ENCODE measurements at regions not wholly inside any gene's neighbourhood (a gene's known extent, or its start where the extent isn't known, plus 50 kb on each side); places are given as distances from the start of the nearest gene placed in this dataset.

DNA sequence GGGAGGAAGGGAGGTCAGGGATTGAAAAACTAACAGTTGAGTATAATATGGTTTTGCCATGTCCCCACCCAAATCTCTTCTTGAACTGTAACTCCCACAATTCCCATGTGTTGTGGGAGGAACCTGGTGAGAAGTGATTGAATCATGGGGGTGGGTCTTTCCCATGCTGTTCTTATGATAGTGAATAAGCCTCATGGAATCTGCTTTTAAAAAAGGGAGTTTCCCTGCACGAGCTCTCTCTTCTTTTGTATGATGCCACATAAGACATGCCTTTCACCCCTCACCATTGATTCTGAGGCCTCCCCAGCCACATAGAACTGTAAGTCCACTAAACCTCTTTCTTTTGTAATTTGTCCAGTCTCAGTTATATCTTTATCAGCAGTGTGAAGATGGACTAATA is 833.4 kb upstream of the MAP3K7 start:
- DNase-seq (ENCODE audit: low read depth, low spot score), result no peak

DNA sequence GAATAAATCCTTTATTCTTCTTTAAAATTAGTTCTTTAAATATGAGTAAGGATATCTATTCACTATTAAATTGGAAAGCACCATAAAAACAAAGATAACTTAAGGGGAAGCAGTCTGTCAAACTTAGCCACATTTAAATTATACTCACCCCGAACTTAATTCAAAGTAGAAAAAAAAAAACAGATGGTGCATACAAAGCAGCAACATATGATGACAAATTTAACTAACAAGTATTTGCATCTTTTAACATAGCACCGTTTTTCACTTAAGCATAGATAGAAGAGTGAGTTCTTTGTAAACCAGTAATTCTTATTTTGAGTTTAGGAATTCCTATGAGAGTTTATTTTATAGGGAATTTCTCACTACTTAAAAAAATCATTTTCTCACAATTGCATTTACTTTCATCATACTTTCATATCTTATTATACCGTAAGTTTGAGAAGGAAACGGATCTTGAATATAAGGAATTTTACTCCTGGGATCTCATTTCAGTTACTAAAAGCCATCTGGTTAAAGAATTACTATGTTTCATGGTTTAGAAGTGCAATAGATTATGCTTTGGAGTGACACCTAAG is 828.2 kb upstream of the MAP3K7 start:
- no peak for DNase-seq (ENCODE audit: low read depth, low spot score)

DNA sequence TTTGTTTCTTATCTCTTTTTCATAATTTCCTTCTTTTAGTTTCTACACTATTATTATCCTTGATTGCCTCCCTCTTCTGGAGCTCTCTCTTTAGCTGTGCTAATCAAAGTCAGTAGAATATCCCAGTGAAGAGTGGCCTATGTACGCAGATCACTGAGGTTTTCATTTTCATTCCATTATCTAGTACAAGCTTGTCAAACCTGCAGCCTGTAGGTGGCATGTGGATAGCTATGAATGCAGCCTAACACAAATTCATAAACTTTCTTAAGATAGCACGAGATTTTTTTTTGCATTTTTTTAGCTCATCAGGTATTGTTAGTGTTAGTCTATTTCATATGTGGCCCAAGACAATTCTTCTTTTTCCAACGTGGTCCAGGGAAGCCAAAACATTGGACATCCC is 825.7 kb upstream of the MAP3K7 start:
- no peak for DNase-seq (ENCODE audit: low read depth, low spot score)

DNA sequence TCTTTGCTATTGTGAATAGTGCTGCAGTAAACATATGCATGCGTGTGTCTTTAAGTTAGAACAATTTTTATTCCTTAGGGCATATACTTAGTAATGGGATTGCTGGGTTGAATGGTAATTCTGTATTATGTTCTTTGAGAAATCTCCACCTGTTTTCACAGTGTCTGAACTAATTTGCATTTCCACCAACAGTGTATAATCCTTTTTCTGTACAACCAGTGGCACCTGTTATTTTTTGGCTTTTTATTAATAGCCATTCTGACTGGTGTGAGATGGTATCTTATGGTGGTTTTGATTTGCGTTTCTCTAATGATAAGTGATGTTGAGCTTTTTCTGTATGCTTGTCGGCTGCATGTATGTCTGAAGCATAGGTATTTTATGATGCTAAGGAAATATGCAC is 820.8 kb upstream of the MAP3K7 start:
- no peak for DNase-seq (ENCODE audit: low read depth, low spot score)

DNA sequence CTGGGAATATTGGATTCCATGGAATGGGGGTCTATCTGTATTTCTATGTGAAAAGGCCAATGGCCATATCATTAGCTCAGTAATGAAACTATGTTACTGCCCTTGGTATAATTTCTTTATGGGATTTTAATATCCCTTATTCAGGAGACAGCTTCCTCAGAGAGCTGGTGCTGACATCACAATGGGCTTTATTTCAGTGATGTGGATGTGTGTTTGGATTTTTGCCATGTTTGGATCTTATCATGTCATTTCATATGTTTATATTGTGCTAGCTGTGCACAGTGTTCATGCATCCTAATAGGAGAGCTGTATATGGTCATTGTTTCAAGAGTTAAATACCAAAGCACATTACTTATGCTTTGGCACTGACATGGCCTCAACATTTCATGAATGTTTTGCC is 806.1 kb upstream of the MAP3K7 start:
- DNase-seq (ENCODE audit: low read depth, low spot score), result no peak

DNA sequence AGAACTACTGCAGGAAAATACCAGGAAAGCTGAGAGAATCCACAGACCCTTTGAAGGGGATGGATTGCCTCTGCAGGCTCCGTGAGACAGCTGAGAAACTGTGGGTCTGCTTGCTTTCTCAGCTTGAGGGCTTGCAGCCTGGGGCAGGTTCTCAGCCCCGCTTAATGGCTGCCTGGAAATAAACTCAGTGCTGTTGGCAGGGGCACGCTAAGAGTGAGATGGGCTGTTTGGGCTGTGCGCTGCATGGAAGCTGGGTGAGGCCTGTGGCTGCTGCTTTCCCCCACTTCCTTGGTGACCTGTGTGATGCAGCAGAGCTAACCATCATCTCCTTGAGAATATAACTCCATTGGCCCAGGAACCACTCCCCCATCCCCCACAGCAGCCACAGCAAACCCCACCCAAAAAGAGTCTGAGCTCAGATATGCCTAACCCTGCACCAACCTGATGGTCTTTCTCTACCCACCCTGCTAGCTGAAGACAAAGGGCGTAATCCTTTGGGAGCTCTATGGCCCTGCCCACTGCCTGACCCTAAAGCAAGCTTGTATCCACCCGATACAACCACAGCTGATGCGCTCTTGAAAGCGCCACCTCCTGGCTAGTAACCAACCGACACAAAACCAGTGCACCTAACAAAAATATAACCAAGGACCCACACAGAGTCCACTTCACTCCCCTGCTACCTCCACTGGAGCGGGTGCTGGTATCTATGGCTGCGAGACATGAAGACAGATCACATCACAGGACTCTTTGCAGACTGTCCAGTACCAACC is 800.6 kb upstream of the MAP3K7 start:
- DNase-seq (ENCODE audit: low read depth, low spot score), result no peak

DNA sequence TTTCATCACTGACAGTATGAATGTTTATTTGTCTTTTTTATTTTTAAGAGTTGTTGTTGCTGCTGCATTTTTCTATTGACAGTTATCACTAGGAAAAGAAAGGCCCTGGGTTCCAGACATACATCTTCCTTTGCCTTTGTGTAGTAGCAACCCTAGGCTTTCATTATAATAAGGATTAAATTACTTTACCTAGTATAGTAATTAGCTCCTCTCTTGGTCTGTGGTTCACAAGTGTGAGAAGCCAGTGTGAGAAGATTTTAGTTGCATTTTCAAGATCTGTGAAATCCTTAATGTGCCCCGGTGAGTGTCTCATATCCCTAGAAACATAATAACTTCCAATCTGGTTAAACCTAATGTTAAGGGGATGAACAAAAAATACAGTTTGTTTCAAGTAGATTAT is 799.3 kb upstream of the MAP3K7 start:
- DNase-seq (ENCODE audit: low read depth, low spot score), result no peak

DNA sequence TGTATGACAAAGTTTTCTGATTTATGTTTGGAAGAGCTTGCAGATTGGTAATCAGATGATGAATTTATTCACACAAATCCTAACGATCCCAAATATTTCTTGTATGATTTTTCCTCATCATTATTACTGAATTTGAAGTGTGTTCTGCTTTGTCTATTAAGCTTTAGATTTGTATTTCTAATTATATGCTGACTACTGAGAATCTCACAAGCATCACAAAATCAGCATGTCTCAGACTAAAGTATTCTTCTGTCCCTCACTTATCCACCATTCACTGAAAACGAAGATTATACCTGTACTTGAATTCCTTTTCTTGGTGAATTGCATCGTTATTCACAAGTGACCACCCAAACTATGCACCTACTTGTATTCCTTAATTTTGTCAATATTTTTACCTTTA is 796.3 kb upstream of the MAP3K7 start:
- no peak for DNase-seq (ENCODE audit: low read depth, low spot score)

DNA sequence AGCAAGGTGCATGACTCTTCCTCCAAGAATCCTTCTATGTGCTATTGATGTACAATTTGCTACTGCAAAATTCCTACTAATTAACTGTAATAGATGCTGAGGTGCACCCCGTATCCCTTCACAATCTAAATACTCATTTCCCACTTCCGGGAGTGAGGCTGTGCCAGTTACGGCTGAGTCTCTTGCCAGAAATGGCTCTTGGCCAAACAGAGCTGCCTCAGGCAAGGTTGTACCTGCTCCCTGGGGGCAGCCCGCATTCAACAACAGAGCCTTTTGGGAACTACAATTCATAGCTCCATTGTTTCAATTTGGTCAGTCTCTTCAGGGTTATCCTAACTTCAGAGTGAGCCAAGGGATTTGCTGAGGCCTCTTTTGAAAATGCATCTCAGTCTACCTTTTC is 789.8 kb upstream of the MAP3K7 start:
- DNase-seq (ENCODE audit: low read depth, low spot score), result peak; percentile 52

DNA sequence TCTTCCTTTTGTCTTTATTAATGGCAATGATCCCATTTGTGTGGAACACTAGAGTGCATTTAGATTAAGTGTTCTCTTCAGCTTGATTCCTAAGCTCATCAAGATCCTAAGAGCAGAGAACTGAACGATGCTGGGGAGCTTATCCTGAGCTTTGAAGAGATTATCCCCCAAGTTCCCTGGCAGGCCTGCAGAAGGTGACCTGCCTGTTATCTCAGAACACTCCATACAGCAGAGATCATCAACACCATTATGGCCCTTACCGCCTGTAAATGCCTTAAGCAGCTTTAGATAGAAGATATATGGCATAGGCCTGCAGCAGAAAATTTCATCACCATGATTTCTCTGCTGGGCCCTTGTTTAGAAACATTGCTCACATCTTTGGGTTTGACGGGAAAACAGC is 779.9 kb upstream of the MAP3K7 start:
- no peak for DNase-seq (ENCODE audit: low read depth, low spot score)

DNA sequence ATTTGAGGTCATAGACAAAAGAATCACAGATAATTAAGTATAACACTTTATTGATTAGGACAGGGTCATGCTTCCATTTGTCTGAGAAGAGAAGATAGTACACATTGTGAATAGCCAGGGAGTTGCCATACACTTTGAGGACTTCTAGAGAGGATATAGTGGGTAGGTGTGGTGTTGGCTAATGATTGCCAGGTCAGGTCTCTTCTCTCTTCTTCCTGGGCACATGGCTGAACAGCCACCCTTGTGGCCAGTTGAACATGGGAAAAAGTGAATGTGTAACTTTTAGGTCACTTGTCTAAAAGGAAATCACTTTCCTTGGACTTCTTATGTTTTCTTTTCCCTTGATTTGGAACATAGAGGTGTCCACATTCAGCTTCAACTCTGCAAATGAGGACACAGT is 772.1 kb upstream of the MAP3K7 start:
- no peak for DNase-seq (ENCODE audit: low read depth, low spot score)

DNA sequence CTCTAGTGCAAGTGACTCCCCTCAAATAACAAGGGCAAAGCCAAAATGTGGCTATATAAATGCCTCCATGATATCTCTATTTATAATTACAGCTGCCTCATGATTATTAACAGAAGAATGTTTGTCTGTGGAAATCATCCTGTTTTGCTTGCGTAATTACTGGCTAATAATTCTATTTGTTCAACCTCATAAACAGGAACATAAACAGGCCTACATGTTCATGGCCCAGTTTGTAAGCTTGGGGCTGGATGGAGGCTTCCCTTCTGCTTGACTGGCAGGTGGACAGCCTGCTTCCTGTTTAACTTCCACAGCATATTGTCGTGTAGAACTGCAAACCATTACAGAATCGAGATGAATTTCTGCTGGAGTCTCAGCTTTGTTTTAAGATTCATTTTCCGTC is 766.0 kb upstream of the MAP3K7 start:
- no peak for DNase-seq (ENCODE audit: low read depth, low spot score)

DNA sequence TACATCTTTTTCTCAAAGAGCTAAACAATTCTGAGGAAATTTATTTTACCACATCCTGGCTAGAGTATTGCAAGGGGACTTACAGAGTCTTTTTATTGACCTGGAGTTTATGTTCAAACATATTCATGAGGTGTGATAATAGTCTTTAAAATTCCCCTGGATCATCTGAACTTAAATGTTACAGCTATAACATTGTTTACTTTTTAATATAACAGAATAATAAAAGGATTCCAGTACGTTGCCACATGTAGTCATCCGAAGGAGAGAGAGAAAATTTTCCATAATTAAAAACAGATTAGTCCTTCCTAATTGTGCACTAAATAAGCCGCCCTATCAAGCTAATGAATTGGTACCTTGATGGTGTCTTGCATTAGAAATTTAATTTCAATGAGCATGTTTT is 765.4 kb upstream of the MAP3K7 start:
- no peak for DNase-seq (ENCODE audit: low read depth, low spot score)

DNA sequence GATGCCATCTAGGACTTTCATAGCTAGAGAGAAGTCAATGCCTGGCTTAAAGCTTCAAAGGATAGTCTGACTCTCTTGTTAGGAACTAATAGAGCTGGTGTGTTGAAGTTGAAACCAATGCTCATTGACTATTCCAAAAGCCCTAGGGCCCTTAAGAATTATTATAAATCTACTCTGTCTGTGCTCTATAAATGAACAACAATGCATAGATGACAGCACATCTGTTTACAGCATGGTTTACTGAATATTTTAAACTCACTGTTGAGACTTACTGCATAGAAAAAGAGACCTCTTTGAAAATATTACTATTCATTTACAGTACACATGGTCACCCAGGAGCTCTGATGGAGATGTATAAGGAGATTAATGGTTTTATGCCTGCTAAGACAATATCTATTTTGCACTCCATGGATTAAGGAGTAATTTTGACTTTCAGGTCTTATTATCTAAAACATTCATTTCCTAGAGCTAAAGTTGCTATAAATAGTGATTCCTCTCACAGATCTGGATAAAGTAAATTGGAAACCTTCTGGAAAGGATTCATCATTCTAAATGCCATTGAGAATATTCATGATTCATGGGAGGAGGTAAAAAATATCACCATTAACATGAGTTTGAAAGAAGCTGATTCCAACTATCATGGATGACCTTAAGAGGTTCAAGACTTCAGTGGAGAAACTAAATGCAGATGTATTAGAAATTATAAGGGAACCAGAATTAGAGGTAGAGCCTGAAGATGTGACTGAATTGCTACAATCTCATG is 763.5 kb upstream of the MAP3K7 start:
- no peak for DNase-seq (ENCODE audit: low read depth, low spot score)

DNA sequence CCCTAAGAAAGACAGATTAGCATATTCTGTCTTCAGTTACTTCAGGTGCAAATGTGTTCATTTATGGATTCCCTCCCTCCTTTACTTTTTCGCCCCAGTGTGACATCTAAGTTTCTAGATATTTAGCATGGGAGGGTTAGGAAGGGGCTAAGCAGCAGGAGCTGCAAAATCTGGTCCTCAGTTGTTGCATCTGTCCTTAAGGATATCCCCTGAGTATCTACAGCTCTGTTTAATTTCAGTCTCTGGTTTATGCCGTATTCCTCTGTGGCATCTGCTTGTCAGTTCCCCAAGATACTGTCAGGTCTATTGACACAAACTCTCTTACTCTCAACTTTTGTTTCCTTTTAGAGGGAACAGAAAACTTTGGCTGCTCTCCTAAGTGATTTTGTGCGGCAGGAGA is 754.6 kb upstream of the MAP3K7 start:
- DNase-seq (ENCODE audit: low read depth, low spot score), result no peak

DNA sequence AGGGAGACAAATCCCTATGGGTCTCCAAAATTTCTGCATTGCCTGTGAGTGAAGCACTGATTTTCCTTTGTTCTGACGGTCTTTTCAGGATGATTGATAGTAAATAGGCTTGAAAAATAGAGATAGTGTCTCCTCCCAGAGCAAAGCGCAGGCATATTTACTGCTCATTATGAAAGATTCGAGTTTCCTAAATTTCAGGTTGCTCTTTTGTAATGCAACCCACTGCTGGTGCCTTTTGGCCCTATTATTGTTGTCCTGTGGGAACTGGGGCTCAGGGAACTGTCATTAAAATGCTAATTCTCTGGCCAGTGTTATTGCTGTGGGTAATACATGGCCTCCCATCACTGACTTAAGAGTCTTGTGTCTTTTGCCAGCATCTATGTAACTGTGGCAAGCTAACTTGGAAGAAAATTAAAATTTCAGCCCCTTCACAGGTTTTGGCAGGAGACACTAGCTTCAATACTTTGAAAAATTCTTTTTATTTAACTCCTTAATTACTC is 754.1 kb upstream of the MAP3K7 start:
- DNase-seq (ENCODE audit: low read depth, low spot score), result no peak

DNA sequence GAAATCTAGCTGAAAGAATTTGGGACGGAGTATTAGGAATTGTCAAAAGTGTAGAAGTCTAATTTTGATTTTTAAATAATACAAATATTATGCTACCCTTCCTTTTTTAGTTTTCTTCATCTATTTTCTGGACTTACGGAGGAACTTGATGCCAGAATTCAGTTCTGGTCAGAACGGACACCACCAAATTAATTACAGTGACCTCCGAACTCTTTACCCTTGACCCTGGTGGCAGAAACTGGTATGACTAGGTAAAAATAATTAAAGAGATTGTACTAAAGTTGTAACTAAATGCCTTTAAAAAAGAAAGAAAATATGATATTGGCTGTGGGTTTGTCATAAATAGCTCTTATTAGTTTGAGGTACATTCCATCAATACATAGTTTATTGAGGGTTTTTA is 751.1 kb upstream of the MAP3K7 start:
- DNase-seq (ENCODE audit: low read depth, low spot score), result no peak

DNA sequence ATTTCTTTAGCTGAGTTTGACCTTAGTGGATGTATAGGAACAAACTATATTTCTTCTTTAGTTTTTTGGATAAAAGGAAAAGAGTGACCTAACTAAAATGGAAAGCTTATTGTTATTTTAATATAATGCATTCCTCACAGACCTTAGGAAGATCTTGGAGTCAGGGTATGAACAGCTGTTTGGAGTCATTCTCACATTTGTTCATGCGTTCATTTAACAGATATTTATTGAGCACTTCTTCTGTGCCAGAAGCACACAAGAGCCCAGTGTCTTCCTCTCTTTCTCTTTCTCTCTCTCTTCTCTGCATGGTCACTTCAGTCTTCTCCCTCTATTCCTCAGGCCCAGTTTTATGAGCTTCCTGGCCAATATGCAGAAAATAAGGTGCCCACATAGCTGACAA is 744.0 kb upstream of the MAP3K7 start:
- DNase-seq (ENCODE audit: low read depth, low spot score), result no peak

DNA sequence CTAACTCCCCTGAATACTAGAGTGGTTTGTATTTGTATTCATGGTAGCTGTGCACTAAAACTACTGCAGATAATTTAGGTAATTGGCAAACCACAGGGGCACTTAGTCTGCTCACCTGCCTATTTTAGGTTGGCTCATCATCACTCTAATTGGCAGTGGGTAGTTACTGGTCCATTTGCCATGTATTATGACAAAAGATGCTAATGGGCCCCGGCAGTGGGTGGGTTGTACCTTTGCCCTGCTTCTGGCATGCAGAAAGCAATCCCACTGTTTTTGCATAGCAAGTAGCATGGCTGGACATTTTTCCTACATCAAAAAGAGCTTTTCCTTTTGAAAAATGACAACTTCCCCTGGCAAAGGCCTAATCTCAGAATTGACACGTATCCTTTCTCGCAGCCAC is 741.4 kb upstream of the MAP3K7 start:
- DNase-seq (ENCODE audit: low read depth, low spot score), result no peak

DNA sequence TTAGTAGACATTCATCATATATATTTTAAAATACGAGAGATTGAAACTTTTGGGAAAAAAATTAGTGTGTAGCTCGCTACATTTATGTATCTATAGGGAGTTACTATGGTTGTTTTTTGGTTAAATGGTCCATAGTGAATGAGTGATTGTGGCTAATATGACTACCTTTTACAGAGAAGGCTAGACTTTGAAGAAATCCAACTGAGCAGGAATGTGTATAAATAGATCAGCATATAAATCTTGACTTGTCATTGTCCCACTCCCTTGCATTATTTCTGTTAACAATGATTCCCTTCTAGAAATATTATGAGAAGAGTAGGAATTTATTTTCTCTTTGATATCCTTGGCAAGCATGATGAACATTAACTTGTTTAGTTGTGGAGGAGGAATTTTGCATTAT is 737.8 kb upstream of the MAP3K7 start:
- DNase-seq (ENCODE audit: low read depth, low spot score), result no peak

DNA sequence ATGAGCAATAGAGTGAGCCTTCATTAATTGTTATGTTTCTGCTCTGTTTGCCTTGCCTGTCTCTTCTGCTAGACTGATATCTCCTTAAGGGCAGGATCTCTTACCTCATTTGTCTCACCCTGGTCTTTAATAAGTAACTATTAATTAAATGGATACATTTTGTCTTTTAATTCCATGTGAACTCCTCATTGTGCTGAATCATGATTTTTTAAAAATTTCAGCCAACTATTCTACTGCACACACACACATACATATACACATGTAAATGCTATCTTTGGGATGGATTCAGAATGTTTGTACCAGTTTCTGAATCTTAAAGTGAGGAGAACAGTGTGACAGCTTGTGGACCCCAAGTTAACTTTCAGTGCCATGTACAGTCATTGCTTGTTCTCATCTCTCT is 731.1 kb upstream of the MAP3K7 start:
- no peak for DNase-seq (ENCODE audit: low read depth, low spot score)

DNA sequence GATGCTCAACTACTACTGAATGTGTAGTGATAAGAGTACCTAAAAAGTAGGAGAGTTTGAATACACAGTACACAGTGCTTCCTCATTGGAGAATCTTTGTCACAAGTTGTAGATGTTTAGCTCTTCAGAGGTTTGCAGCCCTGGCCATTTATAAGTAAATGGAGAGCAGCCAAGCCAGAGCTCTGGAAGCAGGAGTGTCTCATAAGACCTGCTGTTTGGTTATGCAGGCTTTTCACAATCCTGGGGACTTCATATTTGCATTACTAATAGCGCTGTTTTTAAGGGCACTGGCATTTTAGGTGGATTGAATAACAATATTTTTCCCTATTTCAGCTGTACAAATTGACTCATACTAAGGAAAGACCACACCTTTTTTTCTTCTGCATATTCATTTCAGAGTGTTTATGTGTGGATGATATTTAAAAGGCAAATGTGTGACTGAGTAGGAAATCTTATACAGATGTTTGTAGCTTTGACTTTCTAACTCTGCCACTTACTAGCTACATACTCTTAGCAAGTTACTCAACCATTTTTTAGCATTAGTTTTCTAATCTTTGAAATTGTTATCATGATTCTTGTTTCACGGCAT is 730.5 kb upstream of the MAP3K7 start:
- DNase-seq (ENCODE audit: low read depth, low spot score), result peak; percentile 61

DNA sequence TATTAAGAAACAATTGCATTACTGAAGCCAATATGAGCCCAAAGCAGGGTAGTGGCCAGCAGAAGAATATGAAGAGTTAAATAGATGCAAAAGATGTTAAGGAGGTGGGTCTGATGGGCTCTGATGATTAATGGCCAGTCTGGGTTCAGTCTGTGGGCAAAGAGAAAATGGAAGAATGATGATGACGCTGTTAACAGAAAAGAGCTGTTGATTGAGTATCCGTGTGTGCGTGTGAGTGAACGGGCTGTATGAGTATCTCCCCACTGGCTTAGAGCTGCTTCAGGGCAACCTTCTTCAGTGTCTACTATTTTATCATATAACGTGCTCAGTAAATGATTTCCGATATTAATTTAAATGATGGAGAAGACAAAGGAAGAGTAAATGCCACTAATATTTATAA is 723.3 kb upstream of the MAP3K7 start:
- no peak for DNase-seq (ENCODE audit: low read depth, low spot score)
